GM12878 (cell line): ENCODE measurements at regions not wholly inside any gene's neighbourhood (a gene's known extent, or its start where the extent isn't known, plus 50 kb on each side); places are given as distances from the start of the nearest gene placed in this dataset.

ENCODE experiments used
- ATAC-seq: fragments of 200-7000 bp; cut with Tn5 transposase; 3 replicates; pipeline ENCODE4 v1.9.1; 2020; ENCODE audit warnings: mild to moderate bottlenecking, moderate library complexity
- BruUV-seq: library from RNA; stranded (reverse); fragments of 400-500 nt; replicated peaks from 2 replicates; lab custom pipeline; 2021; lab: Mats Ljungman, UMichigan
- CTCF ChIA-PET: fragments of 300-600 bp; sonication (Branson Sonifier 250); formaldehyde crosslinking; extraction: SDS; loops from one replicate; lab custom pipeline; 2021; ENCODE audit warnings: inconsistent platforms; lab: Yijun Ruan, JAX
- POLR2A ChIA-PET: fragments of 350-600 bp; formaldehyde crosslinking; extraction: SDS; loops from one replicate; lab custom pipeline; 2021; ENCODE audit warnings: inconsistent platforms; lab: Charles Lee
- RAD21 ChIA-PET: fragments of 300-600 bp; sonication (Branson Sonifier 250); formaldehyde crosslinking; loops from one replicate; lab custom pipeline; 2023; ENCODE audit warnings: antibody characterized with exemption; ENCODE audit not compliant: unreplicated experiment; lab: Charles Lee
- SMC1A ChIA-PET: fragments of 300-600 bp; sonication (Branson Sonifier 250); formaldehyde crosslinking; loops from one replicate; lab custom pipeline; 2023; ENCODE audit not compliant: unreplicated experiment, uncharacterized antibody; lab: Charles Lee
- DNase-seq: peaks from one replicate; pipeline ENCODE4 v3.0.0-alpha.2; 2011; ENCODE audit warnings: low read depth, low spot score
- FAIRE-seq: peaks from 3 replicates; lab custom pipeline; 2011; peaks lifted over from hg19 to GRCh38; lab: Jason Lieb, UNC
- H2AFZ ChIP-seq: 2 replicates; pipeline ENCODE4 v1.6.0; 2011; ENCODE audit warnings: low read depth, low read length, control low read depth; ENCODE audit not compliant: control insufficient read depth
- H3K27ac ChIP-seq: 2 replicates; pipeline ENCODE4 v1.5.1; 2011; ENCODE audit warnings: control low read depth; ENCODE audit not compliant: control insufficient read depth, insufficient read depth
- H3K27me3 ChIP-seq, 2 experiments: replicated peaks in 1 of 2; 2 replicates each; pipeline versions ENCODE4 v1.6.0 to v1.6.1; 2011; ENCODE audit warnings: low read length in 1 of 2; ENCODE audit not compliant: control insufficient read depth in 2 of 2, insufficient read depth in 2 of 2
- H3K36me3 ChIP-seq, 2 experiments: 2 replicates each; pipeline ENCODE4 v1.5.1; 2011; ENCODE audit warnings: low read length in 1 of 2; ENCODE audit not compliant: control insufficient read depth in 2 of 2, insufficient read depth in 2 of 2
- H3K4me1 ChIP-seq: 2 replicates; pipeline ENCODE4 v1.6.1; 2011; ENCODE audit warnings: mild to moderate bottlenecking, low read length, moderate library complexity, mixed read lengths; ENCODE audit not compliant: control insufficient read depth, insufficient read depth
- H3K4me2 ChIP-seq: 2 replicates; pipeline ENCODE4 v1.6.0; 2011; ENCODE audit warnings: control low read depth; ENCODE audit not compliant: control insufficient read depth, insufficient read depth
- H3K4me3 ChIP-seq: fragments of 200-600 bp; sonication (generic); 2 replicates; pipeline ENCODE4 v1.5.1; 2016
- H3K79me2 ChIP-seq: 2 replicates; pipeline ENCODE4 v1.6.0; 2011; ENCODE audit warnings: low read length; ENCODE audit not compliant: control insufficient read depth, insufficient read depth
- H3K9ac ChIP-seq: 2 replicates; pipeline ENCODE4 v1.8.0; 2011; ENCODE audit warnings: low read length, control low read depth, mixed read lengths; ENCODE audit not compliant: control insufficient read depth, insufficient read depth
- H3K9me3 ChIP-seq: replicated peaks from 3 replicates; pipeline ENCODE4 v1.5.1; 2011; ENCODE audit warnings: mild to moderate bottlenecking, low read length; ENCODE audit not compliant: control insufficient read depth, insufficient read depth
- H4K20me1 ChIP-seq: 2 replicates; pipeline ENCODE4 v1.6.0; 2011; ENCODE audit not compliant: control insufficient read depth, insufficient read depth
- BACH1 ChIP-seq: fragments of 450-650 bp; IDR thresholded peaks from 2 replicates; pipeline ENCODE4 v1.6.1; 2017; ENCODE audit warnings: mild to moderate bottlenecking, borderline replicate concordance
- BHLHE40 ChIP-seq, 2 experiments: fragments of 450-650 bp in 1 of 2; IDR thresholded peaks; 2 replicates each; pipeline ENCODE4 v1.6.1; 2011 to 2017; ENCODE audit warnings: low read depth in 2 of 2, borderline replicate concordance in 1 of 2, improper control_type of control experiment in 1 of 2, low read length in 1 of 2, mild to moderate bottlenecking in 1 of 2
- CBFB ChIP-seq: IDR thresholded peaks from 2 replicates; pipeline ENCODE4 v1.6.1; 2016; ENCODE audit warnings: antibody characterized with exemption, low read depth
- CEBPZ ChIP-seq: fragments of 150-350 bp; IDR thresholded peaks from 2 replicates; pipeline ENCODE4 v1.6.1; 2016; ENCODE audit warnings: low read depth, low read length
- CREM ChIP-seq: IDR thresholded peaks from 2 replicates; pipeline ENCODE4 v1.6.1; 2014; ENCODE audit warnings: antibody characterized with exemption, low read depth
- ESRRA ChIP-seq: IDR thresholded peaks from 2 replicates; pipeline ENCODE4 v1.6.1; 2012; ENCODE audit warnings: mild to moderate bottlenecking, low read length, improper control_type of control experiment
- FOXM1 ChIP-seq: IDR thresholded peaks from 2 replicates; pipeline ENCODE4 v1.6.1; 2012; ENCODE audit warnings: low read depth, mild to moderate bottlenecking, inconsistent platforms, low read length, moderate library complexity
- HDAC2 ChIP-seq: fragments of 200-600 bp; sonication (generic); IDR thresholded peaks from 2 replicates; pipeline ENCODE4 v1.6.1; 2017
- KAT2A ChIP-seq: conservative IDR thresholded peaks from 2 replicates; pipeline ENCODE4 v1.6.1; 2011; ENCODE audit warnings: low read depth, low read length; ENCODE audit not compliant: control insufficient read depth
- KDM1A ChIP-seq: fragments of 200-600 bp; sonication (generic); IDR thresholded peaks from 2 replicates; pipeline ENCODE4 v1.6.1; 2016; ENCODE audit warnings: borderline replicate concordance
- LARP7 ChIP-seq: fragments of 450-650 bp; IDR thresholded peaks from 2 replicates; pipeline ENCODE4 v1.6.1; 2017; ENCODE audit warnings: mild to moderate bottlenecking
- NKRF ChIP-seq: fragments of 450-650 bp; conservative IDR thresholded peaks from 2 replicates; pipeline ENCODE4 v1.6.1; 2017; ENCODE audit warnings: mild to moderate bottlenecking, moderate library complexity
- NR2C2 ChIP-seq: IDR thresholded peaks from 2 replicates; pipeline ENCODE4 v1.6.1; 2011; ENCODE audit warnings: borderline replicate concordance, low read depth; ENCODE audit not compliant: control insufficient read depth, insufficient read length
- PAX8 ChIP-seq: fragments of 450-650 bp; IDR thresholded peaks from 2 replicates; pipeline ENCODE4 v1.6.1; 2017; ENCODE audit warnings: mild to moderate bottlenecking, moderate library complexity
- RELA ChIP-seq: fragments of 450-650 bp; IDR thresholded peaks from 2 replicates; pipeline ENCODE4 v1.8.0; 2014; ENCODE audit warnings: borderline replicate concordance; ENCODE audit not compliant: partially characterized antibody
- SIN3A ChIP-seq: IDR thresholded peaks from 2 replicates; pipeline ENCODE4 v1.6.1; 2012; ENCODE audit warnings: low read depth, low read length, improper control_type of control experiment
- SRF ChIP-seq, 2 experiments: IDR thresholded peaks; 2 replicates each; pipeline ENCODE4 v1.6.1; 2011; ENCODE audit warnings: low read depth in 2 of 2, low read length in 2 of 2, mild to moderate bottlenecking in 1 of 2, moderate library complexity in 1 of 2
- ZBED1 ChIP-seq: IDR thresholded peaks from 2 replicates; pipeline ENCODE4 v1.6.1; 2016; ENCODE audit warnings: borderline replicate concordance
- ZNF24 ChIP-seq: fragments of 450-650 bp; IDR thresholded peaks from 2 replicates; pipeline ENCODE4 v1.6.1; 2017; ENCODE audit warnings: antibody characterized with exemption, mild to moderate bottlenecking
- WGBS: methylation state at CpG from one replicate; pipeline ENCODE4 v1.1.6; 2016; ENCODE audit warnings: low lambda C conversion rate; ENCODE audit not compliant: insufficient replicate concordance, insufficient coverage; ENCODE audit errors: missing lambda C conversion rate; 5-methylcytosine and 5-hydroxymethylcytosine counted together
- in situ Hi-C: fragments of 300-500 bp; cut with MboI; formaldehyde crosslinking; loops from 9 replicates; pipeline ENCODE4 v1.14.3; 2018; ENCODE audit warnings: mixed read lengths
- intact Hi-C: fragments of 100-400 bp; cut with micrococcal nuclease; formaldehyde crosslinking; loops from one replicate; pipeline ENCODE4 v1.14.2; 2022; ENCODE audit not compliant: unreplicated experiment
- TF ChIP-seq, protein P1 (sequence below): IDR thresholded peaks from 2 replicates; pipeline ENCODE4 v1.6.1; 2011; ENCODE audit warnings: borderline replicate concordance, low read depth, mild to moderate bottlenecking, moderate library complexity, mixed read lengths, low read length; ENCODE audit not compliant: insufficient read depth; ENCODE audit errors: extremely low read length

DNA sequence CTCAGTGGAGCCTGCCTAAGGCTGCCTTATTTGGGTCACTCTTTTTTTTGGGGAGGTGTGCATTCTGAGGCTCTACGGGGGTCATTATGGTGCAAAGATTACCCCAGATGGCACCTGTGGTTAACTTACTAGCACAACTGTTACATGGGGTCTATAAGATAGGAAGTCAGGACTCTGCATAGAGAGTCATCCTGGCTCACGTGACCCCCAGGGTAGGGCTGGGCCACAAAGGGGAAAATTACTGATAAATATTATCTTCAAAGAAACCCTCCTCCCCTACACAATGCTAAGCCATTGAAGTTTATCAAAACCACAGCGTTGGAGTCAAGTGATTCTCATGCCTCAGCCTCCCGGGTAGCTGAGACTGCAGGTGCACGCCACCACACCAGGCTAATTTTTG, 397.1 kb downstream of the MN1 start:
- Histone ChIP-seq H4K20me1 (no peaks in the 10 kb centered on the region), H2AFZ (no peak overlapping the region), H3K36me3 (no peaks in the 10 kb centered on the region), H3K27ac (no peak overlapping the region), H3K79me2 (no peaks in the 10 kb centered on the region), H3K9me3 (no peaks in the 10 kb centered on the region; the same call in 2 of the 3 replicates), H3K4me3 (no peak overlapping the region), H3K9ac (no peak overlapping the region), H3K27me3 (no peaks in the 10 kb centered on the region), H3K4me1 (no peaks in the 10 kb centered on the region), H3K4me2 (no peak overlapping the region)
- in situ Hi-C loops, result loop anchor here (10.0 kb wide), 1 partner anchor 600 kb away; no protein-coding TSS in a partner anchor
- ChIA-PET CTCF (no interaction called here), SMC1A (interaction anchor here (1.4 kb wide), 1 partner anchor 18 kb away, joined by 3 read pairs; no protein-coding TSS in a partner anchor), RAD21 (no interaction called here), POLR2A (no interaction called here)
- no peak for DNase-seq
- no peak for TF ChIP-seq FOXM1
- TF ChIP-seq SRF (IDR thresholded peaks at IDR 0.05; ENCODE audit: low read depth in 2 of 2, low read length in 2 of 2), result no peak
- TF ChIP-seq KDM1A, result no peak
- TF ChIP-seq HDAC2, result no peak
- TF ChIP-seq CBFB, result no peak
- TF ChIP-seq CEBPZ, result no peak
- no peak for TF ChIP-seq CREM
- no peak for TF ChIP-seq BACH1
- TF ChIP-seq ZNF24, result no peak
- no peak for TF ChIP-seq SIN3A
- TF ChIP-seq RELA, result no peak
- TF ChIP-seq LARP7, result no peak
- TF ChIP-seq ZBED1, result no peak
- TF ChIP-seq NKRF, result no peak
- TF ChIP-seq ESRRA, result no peak
- TF ChIP-seq KAT2A, result no peak
- TF ChIP-seq NR2C2, result no peak
- TF ChIP-seq, protein P1, sequence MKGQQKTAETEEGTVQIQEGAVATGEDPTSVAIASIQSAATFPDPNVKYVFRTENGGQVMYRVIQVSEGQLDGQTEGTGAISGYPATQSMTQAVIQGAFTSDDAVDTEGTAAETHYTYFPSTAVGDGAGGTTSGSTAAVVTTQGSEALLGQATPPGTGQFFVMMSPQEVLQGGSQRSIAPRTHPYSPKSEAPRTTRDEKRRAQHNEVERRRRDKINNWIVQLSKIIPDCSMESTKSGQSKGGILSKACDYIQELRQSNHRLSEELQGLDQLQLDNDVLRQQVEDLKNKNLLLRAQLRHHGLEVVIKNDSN, result no peak
- TF ChIP-seq PAX8, result no peak
- TF ChIP-seq BHLHE40 (IDR thresholded peaks at IDR 0.05; ENCODE audit: borderline replicate concordance in 1 of 2, low read depth in 2 of 2, low read length in 1 of 2), result no peak
- FAIRE-seq, result no peak
- intact Hi-C loops, result no loop called here
- no peak for ATAC-seq
- no TSS peak for BruUV-seq
- 35% methylated on average over 5 of the region's 5 CpGs for WGBS
